ENCODE measurements at regions not wholly inside any gene's neighbourhood (a gene's known extent, or its start where the extent isn't known, plus 50 kb on each side); places are given as distances from the start of the nearest gene placed in this dataset.

DNA sequence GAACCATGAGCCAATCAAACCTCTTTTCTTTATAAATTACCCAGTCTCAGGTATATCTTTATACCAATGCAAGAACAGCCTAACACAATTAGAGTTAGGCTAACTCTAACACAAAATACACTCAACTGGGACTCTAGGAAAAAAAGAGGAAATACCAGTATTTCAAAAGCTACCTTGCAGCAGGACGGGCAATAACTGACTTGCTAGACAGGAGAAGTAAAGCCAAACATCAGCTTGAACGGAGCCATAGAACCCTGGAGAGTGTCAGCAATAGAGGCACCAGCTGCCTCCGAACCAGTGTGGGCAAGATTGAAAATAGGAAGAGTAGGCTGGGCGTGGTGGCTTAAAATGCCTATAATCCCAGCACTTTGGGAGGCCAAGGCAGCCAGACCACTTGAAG is 162.0 kb upstream of the SOX4 start:
- no peak for DNase-seq

DNA sequence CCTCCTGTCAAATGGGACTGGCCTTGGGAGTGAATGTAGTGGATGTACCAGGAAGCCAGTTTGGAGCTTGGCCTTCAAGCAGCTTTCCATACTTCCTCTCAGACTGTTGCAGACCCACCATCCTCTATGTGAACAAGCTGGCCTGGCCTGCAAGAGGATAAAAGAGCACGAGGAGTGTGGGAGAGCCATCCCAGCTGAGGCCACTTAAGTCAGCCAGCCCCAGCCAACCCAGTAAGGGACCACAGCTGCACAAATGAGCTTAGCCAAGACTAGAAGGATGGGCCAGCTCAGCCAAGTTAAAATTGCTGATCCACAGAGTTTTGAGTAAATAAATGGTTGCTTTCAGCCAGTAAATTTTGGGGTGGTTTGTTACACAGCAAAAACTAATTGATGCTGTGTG is 156.9 kb upstream of the SOX4 start:
- DNase-seq: no peak

DNA sequence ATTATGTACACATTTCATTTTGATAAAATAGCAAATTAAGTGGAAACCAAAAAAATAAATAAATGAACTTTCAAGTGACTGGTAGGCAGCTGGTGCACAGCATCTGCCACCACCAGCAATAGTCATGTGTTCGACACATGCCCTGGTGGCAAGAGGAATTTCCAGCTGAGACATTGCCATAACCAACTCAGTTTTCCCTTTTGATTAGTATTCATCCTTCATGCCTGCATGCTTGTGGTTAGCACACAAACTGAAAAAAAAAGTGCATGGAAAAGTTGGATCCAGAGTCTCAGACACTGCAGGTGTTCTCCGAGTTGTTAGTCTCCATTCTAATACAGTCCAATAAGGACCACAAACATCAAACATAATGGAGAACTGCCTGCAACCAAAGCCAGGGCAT is 156.0 kb upstream of the SOX4 start:
- DNase-seq: no peak

DNA sequence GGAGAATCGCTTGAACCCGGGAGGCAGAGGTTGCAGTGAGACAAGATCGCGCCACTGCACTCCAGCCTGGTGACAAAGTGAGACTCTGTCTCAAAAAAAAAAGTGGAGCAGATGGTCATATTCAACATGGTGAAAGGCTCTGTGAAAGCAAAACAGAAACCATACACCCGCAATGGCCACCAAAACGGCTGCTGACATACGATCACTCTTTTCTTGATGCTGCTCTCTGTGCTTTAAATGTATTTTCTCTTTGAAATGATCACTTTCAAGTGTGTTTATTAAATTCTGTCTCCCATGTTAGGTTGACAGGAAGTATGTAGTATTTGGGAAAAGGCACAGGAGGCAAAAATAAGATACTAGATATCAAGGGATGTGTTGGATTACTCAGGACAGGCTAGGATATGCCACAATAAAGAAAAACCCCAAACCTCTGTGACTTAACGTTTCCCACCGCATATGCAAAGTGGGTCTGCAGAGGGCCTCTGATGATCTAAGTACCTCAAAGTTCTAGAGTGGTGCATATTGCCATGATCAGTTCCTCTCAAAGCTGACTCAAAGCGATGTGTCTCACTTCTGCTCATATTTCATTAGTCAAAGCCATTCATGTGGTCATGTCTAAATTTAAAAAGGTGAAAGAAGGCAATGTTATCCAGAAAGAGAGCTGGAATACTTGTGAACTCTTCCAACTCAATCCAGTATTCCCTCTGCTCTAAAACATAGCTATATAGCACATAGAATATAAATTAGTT is 155.1 kb upstream of the SOX4 start:
- no peak for DNase-seq

DNA sequence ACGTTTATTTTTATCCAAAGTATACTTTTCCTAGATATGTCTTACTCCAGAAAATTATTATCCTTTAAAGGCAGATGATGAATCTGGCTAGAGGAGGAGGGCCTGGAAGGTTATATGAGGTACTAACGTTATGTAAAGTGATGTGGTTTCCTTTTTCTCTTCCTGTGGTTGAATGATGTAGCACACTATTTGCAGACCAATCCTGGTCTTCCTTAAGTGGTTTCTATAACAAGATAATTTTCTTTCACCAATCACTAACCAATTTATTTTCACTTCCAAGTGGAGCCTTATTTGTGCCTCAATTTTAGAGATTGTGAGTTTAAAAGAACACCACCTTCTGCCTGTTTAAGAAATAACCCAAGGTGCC is 154.6 kb upstream of the SOX4 start:
- no peak for DNase-seq

DNA sequence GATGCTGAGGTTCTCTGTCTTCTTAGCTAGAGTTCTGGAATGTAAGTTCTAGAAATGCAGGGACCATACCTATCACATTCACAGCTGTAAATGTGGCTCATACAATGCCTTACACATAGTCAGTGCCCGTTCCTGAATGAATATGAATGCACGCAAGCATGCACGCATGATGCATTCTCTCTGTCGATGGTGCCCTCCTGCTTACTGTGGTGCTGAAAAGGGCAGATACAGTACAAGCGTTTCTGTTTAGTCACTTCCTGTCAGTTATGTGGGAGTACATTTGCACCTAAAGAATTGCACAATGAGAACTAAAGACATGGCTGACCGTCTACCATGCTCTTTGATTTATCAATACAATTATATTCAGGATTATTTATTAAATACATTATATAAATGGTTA is 152.2 kb upstream of the SOX4 start:
- DNase-seq: no peak

DNA sequence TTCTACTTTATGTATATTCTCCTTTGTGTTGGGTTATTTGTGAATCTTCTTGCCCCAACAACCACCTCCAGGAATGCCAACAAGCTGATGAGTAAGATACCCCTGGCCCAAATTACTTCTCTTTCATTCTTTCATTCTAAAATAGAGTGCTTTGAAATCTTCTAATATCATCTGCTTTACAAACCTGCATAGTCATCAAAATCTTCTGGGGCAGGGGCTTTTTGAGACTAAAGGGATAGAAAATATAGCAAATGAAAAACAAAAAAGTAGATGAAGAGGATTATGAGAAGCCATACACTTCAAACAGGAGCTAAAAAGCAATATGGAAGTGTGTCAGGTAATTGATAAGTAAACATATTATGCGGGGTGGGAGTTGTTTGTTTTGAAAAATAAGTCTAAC is 150.7 kb upstream of the SOX4 start:
- DNase-seq: no peak

DNA sequence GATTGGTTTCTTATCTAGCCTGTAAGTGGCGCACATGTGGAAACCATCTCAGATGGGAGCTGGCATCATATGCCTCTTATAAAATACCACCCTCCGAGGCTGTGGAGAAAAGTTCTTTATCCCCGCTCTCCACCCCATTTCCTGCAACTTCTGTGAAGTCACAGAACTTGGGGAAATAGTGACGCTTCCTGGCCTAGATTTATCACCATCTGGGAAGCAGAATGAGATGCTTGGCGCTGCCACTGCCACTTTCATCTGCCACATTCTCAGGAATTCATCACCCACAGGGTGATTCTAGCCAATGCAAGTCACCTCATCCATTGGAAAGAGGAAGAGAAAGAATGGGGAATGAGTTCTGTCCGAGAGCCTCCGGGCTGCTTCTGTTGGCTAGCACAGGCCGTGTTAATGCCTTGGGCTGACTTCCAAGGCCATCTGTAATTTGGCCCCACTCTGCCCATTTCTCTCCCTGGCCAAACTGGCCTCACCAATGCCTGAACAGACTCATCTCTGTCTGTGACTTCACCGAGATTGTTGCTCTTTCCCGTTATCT is 148.8 kb upstream of the SOX4 start:
- DNase-seq: no peak

DNA sequence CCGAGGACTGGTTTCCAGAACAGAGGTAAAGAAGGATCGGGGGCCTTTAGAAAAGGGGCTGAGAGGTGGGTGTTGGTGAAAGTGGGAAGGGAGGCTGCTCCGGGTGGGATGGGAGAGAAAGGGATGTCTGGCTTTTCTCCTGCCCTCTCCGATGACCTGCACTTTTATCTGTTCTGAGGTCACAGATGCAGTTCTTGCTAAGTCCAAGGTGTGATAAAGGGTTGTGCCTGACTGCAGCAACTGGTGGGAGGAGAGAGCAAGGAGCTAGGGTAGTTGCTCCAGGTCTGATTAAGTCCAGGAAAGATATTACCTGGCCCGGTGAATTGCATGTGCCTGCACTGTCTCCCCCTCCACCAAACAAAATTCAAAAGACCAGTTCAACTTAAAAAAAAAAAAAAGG is 145.6 kb upstream of the SOX4 start:
- no peak for DNase-seq

DNA sequence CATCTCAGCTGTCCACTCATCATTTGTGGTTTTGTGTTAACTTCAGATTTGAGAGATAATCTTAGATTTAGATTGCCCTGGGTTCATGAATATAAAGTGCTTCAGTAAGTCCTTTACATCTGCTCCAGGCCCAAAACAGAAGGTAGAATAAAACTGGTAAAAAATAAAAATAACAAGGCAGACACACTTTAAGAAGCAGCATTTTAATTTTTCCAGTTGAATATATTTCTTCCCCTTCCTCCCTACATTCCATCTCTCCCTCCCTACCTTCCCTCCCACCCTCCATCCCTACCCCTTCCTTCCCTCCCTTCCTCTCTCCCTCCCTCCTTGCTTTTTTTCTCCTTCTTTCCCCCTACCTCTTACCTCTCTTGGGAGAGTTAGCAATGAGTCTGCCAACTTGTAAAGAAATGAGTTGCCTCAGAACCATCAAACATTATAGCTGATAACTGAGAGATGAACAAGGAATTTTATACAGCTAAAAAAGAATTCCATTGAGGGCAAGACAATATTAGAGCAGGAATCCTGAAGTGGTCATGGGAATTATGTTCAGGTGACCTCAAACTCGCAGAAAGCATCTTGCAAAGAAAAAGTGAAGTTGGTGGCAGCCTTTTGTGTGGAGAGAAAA is 145.0 kb upstream of the SOX4 start:
- no peak for DNase-seq

DNA sequence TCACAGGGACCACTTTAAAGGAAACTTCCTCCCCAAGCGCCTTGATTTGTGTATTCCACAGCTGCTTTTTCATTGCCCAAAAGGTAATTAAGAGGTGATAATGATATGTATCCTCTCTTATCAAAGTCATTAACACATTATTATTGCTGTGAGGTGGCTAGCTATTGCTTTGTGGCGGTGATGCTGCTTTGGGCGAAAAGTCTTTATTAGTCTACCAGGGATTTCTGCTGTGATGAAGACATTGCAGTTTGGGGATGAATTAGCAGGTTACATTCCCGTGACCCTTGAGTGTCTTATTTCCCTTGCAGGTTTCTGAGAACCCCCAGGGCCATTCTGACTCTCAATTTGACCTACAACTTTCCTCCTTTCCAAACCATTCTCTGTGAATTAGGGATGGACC is 143.4 kb upstream of the SOX4 start:
- no peak for DNase-seq

DNA sequence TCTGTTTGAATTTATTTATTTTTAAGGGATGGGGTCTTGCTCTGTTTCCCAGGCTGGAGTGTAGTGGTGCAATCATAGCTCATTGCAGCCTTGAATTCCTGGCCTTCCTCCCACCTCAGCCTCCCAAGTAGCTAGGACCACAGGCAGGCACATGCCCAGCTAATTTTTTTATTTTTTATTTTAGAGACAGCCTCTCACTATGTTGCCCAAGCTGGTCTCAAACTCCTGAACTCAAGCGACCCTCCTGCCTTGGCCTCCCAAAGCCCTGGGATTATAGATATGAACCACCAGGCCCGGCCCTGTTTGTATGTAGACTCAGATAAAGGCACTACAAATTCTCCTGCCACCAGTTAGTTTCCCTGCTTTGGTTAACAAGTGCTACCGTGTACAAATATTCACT is 142.9 kb upstream of the SOX4 start:
- no peak for DNase-seq

DNA sequence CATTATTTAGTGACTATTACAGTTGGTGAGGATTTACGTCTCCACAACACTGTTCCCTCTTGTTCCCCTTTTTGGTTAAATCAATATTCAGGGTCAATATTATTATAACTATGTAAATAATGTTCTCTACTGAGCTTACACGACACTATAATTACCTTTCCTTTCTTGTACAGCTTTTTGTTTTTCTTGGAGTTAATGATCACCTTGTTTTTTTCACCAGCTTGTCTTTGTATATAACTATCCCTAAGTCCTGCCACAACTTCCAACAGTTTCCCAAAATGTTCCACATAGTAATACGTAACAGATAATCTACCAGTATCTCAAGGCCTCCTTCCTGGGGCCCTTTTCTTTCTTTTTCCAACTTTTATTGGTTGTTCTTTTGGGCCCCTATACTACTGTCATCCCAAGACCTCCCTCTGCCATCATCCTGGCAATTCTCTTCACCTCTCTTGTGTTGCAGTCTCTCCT is 142.0 kb upstream of the SOX4 start:
- DNase-seq: peak; percentile 60

DNA sequence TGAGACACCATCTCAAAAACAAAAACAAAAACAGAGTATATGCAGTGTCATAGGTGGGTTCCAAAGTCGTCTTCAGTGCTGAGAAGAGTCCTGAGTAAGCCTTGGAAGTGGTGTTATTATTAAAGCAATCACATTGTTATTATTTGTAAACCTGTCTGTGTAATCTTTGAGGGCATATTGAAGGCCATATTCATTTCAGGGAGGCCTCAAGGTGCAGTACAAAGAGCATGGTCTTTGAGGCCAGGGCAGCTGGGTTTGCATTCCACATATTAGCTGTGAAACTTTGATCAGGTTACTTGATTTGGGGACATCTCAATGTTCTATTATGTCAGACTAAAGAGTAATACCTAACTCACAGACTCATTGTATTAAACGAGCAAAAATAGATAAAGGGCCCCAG is 139.3 kb upstream of the SOX4 start:
- DNase-seq: no peak

DNA sequence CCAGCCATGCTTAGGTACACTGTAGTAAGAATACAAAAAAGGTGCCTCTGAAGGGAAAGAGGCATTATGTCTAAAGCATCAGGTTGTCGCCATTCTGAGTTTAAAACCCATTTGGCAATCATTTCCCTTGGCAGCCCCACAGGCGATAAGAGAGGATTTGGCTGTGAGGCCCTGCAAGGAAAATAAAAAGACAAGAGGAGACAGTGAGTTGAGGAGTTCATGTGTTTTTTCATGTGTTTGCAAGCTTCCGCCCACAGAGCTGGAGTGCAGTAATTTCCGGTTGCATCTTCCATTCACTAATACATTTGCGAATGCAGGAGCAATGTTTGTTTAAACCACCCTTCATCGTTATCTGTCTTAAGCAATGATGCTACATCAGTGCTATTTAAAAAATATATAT is 138.5 kb upstream of the SOX4 start:
- peak; percentile 56 for DNase-seq

DNA sequence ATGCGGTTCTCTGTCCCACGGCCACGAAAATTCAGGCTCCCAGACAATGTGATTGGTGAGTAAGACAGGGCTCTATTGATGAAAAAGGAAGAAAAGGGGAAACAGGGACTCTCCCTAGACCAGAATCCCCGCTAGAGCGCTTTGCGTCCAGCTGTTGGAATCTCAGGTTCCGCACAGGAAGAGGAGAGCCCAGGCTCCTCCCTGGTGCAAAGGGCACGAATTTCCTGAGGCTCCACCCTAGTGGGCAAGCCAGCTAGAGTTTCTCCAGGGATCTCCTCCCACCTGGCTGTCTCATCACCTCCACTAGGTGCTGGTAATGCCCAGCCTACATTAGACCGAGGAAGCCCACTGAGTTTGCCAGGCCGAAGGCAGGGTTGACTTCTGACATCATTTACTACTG is 135.9 kb upstream of the SOX4 start:
- DNase-seq: no peak

DNA sequence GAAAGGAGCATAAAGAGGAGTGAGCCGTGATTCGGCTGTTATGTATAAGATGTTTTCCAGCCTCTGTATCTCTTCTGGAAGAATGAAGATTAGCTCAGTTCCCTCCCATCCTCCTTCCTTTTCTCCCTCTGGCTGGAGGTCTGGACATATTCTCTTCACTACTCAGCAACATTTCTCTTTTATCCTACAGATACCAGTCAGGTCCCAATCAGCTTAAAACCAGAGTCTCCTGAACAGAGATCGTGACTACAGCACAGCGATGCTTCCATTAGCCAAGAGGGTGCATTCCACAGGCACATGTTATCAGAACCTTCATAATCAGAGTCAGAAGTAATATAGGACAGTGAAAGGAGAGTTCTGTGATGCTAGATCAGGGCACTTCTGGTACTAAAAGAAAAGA is 133.9 kb upstream of the SOX4 start:
- DNase-seq: no peak

DNA sequence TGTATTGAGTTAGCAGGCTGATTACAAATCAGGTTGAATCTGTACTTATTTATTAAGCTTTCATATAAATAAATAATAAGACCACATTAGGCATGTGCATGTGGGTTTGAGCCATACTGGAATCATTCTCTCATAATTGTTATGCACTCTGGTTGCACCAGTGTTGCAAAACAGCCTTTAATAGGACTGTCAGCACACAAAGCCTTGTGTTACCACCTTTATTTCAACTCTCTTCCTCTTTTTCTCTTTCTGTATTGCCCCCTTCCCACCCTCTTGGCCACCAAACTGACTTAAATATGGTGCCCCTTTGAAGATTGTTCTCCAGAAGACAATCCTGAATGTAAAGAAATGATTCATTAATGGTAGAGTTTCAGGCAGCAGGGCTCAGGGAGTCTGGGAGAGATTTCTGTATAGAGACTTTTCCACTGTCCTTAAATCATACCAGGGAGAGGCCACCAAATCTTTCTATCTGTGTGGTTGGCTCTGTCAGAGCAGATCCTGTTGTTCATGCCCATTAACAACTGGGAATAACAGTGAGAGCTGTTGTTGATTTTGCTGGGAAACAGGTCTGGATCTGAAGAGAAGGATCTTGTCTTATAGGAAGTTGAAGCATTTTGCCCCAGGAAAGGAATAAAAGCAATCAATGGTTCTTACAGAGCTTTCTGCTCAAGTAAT is 131.6 kb upstream of the SOX4 start:
- DNase-seq: no peak

DNA sequence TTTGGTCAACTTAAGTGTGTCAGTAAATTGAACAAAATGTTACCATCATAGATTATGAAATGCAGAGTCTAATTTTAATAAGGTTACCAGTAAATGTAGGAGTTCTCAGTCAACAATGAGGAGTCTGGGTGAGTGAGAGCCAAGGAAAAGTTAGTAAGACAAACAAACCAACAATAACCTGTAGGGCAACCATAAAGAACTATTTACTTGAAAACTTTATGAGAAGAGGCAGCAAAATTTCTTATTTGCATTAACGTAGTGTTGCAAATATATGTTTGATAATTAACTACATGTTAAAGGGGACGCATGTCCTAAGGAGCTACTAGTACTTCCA is 131.1 kb upstream of the SOX4 start:
- no peak for DNase-seq

DNA sequence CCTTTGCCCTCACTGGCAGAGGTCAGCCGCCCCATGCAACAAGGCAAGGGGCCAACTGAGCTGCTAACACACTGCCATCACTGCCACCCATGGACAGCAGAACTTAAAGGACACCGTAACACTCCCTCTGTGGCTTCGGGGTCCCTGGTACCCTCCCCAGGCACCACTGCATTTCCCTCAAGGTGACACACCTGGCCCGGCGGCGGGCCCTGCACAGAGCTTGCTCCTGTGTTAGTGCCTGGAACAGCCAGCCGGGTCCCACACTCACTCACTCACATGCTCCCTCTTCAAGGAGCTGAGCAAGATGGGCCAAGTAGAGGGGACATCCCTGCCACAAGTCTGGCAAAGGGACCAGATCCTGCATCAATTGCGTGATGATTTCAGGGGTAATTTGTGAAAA is 126.5 kb upstream of the SOX4 start:
- DNase-seq: no peak

DNA sequence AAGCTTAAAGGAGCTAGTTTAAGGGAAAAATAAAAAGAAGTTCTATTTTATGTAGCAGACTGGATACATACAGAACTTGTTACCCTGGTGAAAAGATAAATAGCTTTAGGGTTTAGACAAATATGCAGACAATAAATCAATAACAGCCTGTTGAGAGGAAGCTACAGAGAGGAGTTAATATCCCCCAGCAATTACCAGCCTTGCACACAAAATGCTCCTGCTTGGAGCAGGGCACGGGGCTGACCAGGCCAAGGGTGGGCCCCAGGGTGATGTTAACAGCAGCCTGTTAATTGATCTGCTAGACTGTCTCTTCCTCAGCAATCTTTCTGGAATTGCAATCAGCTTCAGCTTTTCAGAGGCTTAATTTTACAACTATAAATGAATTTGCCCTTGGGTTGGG is 125.1 kb upstream of the SOX4 start:
- DNase-seq: no peak

DNA sequence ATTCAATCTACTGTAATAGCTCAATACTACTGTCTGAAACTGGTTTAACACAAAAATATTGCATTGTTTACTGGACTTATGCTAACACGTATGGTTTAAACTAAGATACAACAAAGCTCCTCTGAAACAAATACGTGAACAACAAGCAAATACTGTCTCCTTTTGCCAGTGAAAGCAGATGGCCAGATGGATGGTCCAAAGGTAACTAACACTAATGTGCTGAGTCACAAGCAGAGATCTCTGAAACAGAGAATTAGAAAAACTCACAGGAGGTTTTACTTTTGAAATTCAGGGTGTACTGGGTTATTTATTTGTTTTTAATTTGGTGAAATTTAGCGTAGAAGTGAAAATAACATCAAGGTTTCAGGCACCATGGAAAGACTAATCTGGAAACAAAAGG is 124.3 kb upstream of the SOX4 start:
- DNase-seq: no peak

DNA sequence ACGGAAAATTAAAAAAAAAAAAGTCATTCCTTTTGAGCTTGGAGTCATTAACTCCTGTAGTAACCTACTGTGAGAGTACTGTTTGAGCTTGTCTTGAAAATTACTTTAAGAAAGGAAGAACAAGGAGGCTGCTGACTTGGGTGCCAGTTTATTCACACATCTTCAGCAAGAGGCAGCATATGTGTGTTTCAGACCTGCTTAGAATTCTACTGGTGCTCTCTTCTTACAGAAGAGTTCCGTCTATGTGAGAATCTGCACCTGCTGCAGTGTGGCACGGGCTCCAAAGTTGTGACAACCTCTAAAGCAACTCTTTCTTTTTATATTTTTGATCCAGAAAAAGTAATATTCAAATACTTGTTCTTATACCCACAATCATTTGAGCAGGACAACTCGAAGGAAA is 117.4 kb upstream of the SOX4 start:
- DNase-seq: no peak

DNA sequence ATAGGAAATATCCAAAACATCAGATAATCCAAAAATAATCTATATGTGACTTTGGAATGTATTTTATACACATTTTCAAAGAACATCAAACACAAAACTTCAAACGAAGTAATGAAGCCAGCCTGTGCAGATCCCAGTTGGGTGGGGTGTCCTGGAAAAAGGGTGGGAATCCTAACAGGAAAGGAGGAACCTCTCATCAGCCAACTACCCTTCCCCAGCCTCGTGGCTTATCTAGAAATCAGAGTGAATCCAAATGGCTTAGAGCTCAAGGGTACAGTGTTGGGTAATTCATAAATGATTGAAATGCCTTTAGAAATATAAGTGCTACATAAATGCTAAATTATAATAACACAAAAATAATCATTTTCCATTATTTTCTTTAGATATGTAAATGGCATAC is 115.1 kb upstream of the SOX4 start:
- DNase-seq: no peak
